ENCODE measurements at regions not wholly inside any gene's neighbourhood (a gene's known extent, or its start where the extent isn't known, plus 50 kb on each side); places are given as distances from the start of the nearest gene placed in this dataset.

- TF ChIP-seq CTCF (conservative IDR thresholded peaks at IDR 0.05) (no peak), EZH2 (IDR thresholded peaks at IDR 0.05; ENCODE audit: low read depth) (no peak)
These were observed 167.1 kb downstream of the RPRM start for GRCh38 chr2:153311432-153311831.
